HG03095 (cell line): ENCODE measurements at regions not wholly inside any gene's neighbourhood (a gene's known extent, or its start where the extent isn't known, plus 50 kb on each side); places are given as distances from the start of the nearest gene placed in this dataset.

Source experiments
- ATAC-seq: cut with Tn5 transposase; IDR thresholded peaks from one replicate; pipeline ENCODE4 v1.9.1; 2021; ENCODE audit warnings: moderate library complexity; ENCODE audit not compliant: unreplicated experiment

DNA sequence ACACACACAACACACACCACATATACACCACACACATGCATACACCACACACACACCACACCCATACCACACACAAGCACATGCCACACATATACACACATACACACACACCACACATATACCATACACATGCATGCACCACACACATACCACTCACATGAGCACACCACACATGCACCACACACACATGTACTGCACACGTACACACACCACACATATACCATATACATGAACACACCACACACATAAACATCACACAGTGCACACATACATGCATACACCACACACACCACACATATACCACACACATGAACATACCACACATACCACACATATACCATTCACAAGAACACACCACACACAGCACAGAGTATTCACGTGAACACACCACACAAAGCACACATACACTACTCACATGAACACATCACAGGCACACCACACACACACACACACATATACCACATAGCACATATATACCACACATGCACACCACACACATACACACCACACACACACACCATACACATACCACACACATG lies 219.9 kb upstream of the RAB6C start:
- ATAC-seq, result no peak

DNA sequence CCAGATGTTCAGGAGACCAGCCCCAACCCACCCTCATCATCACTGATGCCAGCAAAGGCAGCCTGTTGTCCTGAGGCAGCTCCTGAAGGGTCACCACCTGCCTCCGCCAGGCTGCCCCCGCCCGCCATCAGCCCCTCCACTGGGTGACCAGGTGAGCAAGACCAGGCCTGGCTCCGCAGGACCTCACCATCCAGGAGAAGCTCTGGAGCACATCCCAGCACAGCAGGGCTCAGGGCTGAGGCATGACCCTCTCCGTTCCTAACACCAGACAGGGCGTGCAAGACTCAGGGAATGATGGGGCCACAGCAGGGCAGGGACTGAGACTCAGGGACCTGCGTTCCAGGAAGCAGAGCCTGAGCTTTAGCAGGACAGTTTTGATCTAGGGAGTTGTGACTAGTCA lies 218.8 kb upstream of the RAB6C start:
- ATAC-seq, result no peak

DNA sequence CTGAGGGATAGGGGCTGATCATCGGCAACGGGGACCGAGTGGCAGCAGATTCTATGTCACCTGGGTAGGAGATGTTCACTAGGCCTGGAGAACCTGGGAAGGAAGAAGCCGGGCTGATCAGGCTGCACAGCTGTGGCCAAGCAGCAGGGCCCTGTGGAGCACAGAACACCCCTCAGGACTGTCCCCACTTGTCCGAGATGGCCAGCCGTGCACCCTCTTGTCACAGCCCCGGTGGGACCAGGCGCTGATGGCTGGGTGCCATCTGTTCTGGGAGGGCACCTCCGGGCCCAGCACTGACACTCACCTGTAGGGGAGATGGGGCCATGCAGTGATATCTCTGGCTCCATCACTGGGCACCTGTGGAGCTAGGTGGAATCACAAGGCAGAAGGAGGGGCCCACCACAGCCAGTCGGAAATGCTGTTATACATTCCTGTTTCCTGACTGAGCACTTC lies 217.9 kb upstream of the RAB6C start:
- no peak for ATAC-seq

DNA sequence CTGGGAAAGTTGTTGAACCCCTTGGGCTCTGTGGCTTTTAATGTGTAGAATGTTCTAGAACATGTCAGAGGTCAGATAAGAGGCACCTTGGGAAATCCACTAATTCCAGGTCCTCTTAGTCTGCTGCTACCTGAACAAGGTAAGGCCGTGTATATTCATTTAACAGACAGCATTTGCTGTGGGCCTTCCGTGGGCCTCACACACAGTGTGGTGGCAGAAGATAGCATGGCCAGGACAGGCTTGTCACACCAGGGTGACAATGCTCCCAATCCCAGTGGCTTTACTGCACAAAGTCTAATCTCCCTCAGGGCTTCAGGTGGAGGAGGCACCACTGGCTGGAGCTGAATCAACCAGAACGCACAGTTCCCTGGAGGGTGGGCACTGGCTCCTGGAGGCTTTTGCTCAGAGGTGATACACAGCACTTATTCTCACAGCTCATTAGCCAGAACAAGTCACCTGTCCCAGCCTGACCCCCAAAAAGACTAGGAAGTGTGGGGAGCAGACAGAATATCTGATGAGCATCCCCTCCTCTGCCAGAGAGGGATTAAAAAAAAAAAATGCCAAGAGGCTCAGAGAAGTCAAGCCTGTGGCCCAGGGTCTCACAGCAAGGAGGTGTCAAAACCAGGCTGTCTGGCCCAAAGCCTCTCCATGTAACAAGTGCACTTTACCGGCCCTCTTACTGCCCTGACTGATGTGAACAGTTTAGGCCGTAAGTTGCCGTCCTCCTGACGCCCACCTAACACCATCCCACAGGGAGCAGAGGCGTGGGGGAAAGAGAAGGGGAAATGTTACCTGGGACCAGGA lies 216.9 kb upstream of the RAB6C start:
- ATAC-seq, result no peak

DNA sequence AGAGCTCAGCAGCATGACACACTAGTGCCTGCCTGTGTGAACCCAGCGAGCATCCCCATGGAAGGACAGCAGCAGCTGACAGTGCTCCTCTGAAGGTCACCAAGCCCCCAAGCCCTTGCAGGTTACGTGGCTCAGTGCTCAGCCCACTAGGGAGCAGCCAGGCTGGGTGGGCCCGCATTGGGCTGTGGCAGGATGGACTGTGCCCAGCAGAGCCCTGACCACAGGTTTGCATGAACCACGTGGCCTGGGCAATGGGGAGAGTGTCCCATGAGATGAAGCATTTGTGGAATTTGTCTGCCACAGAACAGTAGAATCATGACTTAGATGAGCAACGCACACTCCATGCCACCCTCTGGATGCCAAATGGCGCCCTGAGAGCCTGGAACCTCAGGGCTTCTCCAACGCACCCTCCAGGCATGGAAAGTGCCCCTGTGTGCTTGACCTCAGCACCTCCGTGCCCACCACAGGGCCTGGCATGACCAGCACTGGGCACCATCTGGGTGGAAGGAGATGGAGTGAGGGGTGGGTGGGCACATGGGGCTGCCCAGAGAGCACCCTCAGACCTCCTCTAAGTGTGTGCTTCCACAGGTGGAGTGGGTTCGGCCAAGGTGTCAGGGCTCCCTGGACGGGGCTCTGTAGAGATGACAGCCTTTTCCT lies 216.1 kb upstream of the RAB6C start:
- no peak for ATAC-seq

DNA sequence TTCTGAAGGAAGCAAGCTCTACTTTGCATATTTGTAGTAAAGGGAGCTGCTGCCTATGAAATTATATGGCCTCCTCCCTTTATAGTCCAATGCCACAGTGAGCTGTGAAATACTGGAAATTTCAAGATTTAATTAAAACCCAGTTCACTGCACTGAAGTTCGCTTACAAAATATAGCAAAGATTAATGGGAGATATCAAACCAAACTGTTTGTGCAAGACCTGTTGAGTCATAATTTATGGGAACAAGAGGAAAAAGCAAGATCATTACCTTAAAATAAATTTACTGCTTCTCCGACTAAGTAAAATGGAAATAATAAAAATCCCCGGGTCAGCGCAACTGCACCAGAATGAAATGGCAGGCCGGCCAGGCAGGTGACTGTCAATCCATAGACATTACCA lies 215.5 kb upstream of the RAB6C start:
- ATAC-seq, result no peak

DNA sequence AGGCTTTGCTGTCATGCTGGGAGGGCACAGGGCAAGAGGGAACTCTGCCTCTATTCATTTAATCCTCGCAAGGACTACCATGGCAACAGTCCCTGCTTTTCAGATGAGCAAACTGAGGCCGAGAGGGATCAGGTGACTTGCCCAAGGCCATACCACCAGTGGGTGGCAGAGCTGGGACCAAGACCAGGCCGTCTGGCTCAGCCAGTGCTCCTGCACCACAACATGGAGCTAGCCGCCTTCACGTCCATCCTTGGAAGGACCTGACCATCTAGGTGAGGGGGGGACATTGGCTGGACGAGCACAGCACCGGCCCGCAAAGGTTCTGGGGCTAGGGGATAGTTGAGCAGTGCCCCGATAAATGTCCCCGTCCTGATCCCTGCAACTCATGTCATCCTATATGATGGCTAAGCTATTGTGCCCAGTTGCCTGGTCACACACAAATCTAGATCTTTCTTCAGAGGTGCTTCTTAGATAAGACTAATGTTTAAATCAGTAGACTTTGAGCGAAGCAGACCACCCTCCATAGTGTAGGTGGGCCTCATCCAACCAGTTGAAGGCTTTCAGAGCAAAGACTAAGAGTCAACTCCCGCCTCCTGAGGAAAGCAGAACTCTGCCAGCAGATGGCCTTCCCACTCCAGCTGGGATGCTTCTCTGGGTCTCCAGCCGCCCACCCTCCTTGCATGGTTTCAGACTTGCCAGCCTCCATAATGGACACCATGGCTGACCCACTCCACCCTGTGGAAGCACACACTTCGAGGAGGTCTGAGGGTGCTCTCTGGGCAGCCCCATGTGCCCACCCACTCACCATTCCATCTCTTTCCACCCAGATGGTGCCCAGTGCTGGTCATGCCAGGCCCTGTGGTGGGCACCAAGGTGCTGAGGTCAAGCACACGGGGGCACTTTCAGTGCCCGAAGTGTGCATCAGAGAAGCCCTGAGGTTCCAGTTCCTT lies 214.8 kb upstream of the RAB6C start:
- ATAC-seq, result no peak

DNA sequence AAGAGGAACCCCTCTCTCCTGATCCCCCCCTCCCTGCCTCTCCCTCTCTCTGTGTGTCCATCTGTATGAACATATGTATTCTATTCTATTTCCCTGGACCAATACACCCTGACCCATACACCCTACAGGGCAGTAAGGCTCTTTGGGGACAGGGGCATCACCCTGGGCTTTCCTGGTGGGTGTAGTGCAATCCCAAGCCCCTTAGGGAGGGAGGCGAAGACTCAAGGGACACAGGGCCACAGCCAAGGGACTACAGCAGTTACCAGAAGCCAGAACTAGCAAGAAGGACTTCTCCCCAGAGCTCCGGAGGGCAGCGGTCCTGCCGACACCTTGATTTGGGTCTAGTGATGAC lies 214.2 kb upstream of the RAB6C start:
- no peak for ATAC-seq

DNA sequence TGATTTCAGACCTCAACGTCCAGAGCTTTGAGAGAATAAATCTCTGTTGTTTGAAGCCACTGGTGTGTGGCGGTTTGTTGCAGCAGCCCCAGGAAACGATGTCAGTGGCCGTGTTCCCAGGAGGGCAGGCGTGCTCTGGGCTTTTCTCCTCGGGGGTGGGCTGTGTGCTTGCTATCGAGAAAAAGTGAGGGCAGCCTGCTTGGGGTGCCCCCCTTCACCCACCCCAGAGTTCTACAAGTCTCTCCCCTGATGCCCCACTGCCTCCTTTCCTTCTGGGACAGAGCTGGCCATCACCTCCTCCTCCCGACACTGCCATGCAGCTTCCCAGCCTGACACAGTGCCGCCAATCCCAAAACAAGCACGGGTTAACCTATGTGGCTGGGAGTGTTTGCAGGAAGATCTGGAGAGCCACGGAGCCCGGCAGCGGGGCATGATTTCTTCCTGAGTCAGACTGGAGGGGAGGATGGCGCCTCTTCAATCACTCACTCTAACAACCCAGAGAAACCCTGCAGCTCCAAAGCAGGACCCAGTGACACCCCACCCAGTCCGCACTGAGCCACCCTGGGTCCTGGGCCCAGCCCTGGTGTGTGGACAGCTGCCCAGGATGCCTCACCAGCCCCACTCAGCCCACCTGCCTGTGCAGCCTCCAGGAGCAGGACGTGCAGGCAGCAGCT lies 213.7 kb upstream of the RAB6C start:
- no peak for ATAC-seq

DNA sequence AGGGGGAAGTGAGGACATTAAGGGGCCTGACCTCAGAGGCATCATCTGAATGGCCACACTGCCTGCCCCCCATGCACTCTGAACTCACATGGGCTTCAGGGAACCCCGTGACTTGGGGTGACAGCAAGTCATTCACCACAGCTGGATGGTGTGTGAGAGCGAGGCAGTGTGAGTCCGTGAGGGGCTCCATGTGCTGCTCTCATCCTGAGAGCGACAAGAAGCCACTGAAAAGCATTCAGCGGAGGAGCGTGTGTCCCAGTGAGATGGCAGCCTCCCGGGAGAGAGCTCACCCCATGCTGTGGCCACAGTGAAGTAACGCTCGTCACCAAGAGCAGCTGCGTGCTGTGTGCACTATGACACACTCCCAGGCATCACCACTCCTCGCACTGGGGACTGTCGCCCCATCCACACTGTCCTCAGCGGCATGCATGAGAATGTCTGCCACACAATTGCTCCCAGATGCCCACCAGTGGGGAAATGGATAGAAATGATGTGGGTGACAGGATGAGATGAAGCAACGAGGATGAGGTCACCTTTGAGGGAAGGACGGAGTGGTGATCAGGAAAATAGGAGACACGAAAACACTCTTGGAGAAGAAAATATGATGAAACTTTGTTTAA lies 213.0 kb upstream of the RAB6C start:
- no peak for ATAC-seq

DNA sequence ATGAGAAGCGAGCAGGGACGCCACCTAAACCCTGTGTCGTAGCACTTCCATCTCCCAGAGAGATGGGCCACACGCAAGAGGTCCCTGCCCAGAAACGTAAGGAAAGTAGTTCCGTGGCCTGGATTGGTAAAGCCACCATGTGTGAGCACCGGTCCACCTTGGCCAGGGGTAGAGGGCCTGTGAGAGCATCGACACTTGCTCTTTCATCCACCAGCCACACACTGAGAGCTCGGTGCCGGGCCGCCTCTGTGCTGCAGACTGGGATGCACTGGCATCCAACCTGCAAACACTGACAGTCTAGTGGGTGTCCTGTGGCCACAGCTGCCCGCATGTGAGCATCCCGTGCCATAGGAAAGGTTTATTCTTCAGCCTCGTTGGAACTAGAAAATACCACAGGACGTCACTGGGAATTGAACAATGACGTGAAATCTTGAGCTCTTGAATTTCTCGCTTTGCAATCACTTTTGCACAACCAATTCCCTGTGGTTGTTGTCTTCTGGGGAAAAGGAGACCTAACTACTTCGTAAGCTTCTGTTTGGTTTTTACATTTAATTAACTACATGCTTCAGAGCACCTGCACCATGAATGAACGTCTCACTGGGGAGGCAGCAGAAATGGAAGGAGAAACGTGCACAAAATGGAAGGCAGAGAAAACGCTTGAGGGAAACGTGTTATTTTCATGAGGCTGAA lies 212.0 kb upstream of the RAB6C start:
- ATAC-seq, result no peak

DNA sequence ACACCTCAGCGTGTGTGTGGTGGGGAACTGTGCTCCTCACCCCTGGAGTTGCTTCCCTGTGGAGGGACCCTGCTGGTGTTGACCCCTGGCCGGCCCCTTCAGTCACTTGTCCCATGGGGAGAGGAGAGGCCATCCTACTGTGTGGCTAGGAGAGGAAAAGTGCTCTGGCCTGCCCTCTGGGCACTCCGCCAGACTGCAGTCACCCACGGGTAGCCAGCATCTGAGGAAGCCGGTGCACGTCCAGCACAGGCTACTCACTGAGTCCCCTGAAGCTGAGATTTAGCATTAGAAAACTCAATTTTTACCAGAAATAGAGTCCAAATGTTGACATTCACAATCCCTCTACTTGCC lies 211.5 kb upstream of the RAB6C start:
- ATAC-seq, result no peak

DNA sequence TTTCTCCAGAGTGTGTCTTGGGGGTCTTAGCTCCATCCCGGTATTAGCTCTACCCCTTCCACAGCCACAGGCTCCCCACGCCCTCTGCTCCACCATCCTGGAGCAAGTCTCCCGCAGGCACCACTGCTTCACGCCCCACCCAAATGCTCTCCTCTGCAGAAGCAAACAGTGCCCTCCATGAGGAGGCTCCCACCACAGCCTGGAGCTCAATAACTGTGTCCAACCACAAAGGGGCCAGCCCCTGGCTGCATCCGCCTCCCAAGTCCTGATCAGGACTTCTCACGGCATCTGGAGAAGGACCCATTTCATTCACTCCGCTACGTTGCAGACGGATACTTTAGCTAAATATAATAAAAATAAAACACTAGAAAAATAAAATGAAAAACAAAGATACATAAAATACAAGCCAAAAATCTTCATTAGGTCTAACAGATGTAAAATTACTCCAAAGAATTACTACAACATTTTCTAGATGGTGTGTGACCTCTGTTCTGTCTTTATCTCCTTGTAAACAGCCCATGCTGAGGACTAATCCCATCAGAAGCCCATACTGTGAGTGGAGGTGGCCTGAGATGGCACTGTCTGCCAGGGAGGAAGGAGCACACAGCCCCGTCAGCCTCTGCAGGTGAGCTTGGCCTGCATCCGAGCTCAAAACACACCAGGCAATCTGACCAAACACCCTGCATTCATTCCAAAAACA lies 210.8 kb upstream of the RAB6C start:
- no peak for ATAC-seq

DNA sequence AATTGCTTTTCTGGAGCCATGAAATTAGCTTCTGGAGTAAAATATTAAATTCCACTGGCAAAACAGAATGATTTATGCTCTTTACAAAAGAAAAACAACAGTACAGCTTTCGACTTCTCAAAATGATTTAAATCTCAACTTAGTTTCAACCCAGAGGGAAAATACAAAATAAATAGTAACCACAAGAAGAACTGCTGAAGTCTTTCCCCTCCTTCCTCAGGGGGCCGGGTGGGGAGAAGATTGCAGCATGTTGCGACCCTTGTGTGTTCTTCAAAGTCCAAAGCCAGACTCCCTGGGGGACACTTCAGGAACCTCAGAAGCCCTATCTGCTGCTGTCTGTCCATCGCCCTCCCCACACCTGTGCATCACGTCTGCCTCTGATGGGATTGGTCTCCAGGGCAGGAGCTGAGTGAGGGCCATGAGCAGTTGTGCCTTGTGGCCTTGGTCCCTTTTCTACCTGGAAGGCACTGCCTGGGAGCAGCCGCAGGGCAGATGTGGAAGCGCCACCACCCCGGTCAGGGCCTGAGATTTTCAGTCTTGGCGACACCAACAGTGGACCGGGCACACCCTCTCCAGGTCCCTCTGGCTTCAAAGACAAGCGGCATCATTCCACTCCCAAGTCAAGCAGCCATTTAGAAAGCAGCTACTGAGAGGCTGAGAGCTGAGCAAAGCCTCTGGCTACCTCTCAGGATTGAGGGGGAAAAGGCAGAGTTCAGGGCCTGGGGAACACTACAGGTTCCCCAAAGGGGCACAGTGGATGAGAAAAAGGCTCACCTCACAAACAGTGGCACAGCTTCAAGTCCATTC lies 210.1 kb upstream of the RAB6C start:
- no peak for ATAC-seq

DNA sequence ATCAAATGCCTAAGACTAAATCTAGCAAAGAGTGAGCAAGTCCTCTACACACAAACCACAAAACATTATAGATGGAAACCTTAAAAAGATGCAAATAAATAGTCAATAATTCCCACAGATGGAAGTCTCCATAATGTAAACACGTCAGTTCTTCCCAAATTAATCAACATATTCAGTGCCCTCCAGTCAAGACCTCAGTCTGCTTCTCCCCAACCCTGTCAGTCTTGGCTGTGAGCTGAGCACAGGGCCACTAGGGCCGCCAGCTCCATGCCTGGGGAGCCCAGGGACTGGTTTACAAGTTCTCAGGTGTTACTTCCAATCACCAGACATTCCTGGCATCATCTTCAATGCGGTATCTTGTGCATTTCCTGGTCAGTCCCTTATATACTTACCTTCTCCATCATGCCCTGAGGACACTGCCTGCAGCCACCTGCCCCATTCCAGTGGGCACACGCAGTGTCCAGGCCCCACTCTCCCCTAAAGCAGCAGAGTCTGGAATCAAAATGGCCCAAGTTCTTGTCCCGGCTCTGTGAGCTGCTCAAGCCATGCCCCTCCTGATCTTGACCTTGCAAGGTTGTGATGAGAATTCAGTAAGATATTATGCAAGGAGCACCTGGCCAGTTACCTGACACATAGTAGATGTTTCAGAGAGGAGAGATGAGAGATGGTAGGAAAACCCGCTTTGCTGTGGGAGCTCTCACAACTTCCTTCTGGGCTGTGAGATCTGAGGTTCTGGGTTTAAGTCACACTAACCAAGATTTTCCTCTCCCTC lies 207.9 kb upstream of the RAB6C start:
- no peak for ATAC-seq

DNA sequence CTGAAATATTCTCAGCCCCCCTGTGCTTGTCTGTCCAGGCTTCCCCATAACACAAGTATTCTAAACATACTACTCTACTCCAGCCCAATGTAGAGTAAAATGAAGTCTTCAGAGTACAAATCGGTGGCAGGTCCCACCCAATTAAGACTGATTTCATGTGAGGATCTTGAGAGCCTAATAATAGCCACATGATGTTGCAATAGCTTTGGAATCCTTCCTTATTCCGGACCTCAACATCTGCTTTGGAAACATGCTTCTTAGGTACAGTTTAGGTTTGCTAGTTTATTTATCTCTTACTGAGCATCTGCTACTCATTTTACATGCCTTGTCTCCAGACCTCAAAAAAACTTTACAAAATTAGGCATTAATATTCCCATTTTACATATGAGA lies 207.3 kb upstream of the RAB6C start:
- no peak for ATAC-seq

DNA sequence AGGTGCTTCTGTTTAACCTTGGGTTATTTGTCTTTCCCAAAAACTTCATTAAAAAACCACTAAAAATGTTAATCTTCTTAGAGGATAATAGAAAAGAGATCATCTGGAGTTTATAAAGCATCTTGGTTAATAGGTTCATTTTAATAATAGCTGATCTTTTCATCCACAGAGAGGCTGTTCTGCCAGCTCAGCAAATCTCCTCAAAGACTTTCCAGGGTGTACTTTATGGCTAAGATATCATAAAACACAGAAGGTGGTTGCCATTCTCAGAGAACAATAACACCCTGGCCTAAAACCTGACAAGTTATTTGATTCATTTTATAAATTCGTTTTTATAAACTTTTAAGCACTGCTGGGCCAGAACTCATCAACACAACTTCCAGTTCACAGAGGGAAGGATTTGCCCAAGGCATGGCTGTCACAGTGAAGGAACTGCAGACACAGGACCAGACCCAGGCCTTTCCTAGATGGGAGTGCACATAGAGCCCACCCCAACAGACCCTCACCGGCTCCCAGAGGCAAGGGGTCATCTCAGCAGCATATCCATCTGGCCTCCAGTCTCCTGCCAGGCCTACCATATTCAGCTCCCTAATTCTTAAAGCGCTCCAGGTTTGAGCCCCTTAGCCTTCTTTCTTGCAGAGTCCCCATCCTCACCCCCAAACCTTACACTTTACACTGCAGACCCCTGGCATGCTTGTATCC lies 203.4 kb upstream of the RAB6C start:
- no peak for ATAC-seq
